Breast epithelium (tissue), 3 donors: ENCODE measurements at regions not wholly inside any gene's neighbourhood (a gene's known extent, or its start where the extent isn't known, plus 50 kb on each side); places are given as distances from the start of the nearest gene placed in this dataset.
"Not testable (repeated sequence)": the region's sequence is repeated elsewhere in the genome, so short reads cannot be mapped to it uniquely, and the experiment has no call there.

ENCODE experiments used
- CTCF ChIP-seq, 3 donors: fragments of 450-650 bp; IDR thresholded peaks; one replicate each; pipeline ENCODE4 v1.5.1; 2016 to 2017; ENCODE audit warnings: antibody characterized with exemption in 3 of 3, mild to moderate bottlenecking in 3 of 3, moderate library complexity in 3 of 3
- POLR2A ChIP-seq: fragments of 450-650 bp; IDR thresholded peaks from one replicate; pipeline ENCODE4 v1.6.1; 2016; ENCODE audit warnings: antibody characterized with exemption, mild to moderate bottlenecking, moderate library complexity

DNA sequence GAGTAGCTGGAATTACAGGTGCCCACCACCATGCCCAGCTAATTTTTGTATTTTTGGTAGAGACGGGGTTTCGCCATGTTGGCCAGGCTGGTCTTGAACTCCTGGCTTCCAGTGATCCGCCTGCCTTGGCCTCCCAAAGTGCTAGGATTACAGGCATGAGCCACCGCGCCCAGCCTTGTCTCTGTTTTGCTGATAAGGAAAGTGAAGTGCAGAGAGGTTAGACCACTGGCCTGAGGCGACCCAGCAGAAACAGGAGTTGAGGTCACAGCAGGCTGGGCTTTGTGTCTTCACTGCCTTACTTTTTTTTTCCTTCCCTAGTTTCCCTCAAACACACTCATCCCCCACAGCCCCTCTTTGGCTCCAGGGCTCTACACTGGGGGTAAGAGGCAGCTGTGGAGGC lies 93.0 kb upstream of the CIBAR2 start:
- TF ChIP-seq CTCF (IDR thresholded peaks at IDR 0.05); POLR2A: not testable (repeated sequence)
